A549 (cell line): ENCODE measurements at regions not wholly inside any gene's neighbourhood (a gene's known extent, or its start where the extent isn't known, plus 50 kb on each side); places are given as distances from the start of the nearest gene placed in this dataset.

Experiments
- ATAC-seq, 2 experiments: fragments of 200-7000 bp in 1 of 2; fragments of >200 bp in 1 of 2; cut with Nextera tagmentation in 1 of 2; cut with Tn5 transposase in 1 of 2; 3 replicates each; pipeline versions ENCODE4 v1.8.0 to v1.9.1; 2018 to 2020; ENCODE audit warnings: mild to moderate bottlenecking in 1 of 2, moderate library complexity in 1 of 2
- CTCF ChIA-PET: fragments of 300-600 bp; sonication (Branson Sonifier 250); formaldehyde crosslinking; extraction: SDS; loops from one replicate; lab custom pipeline; 2021; ENCODE audit warnings: antibody characterized with exemption, inconsistent platforms; lab: Yijun Ruan, JAX
- POLR2A ChIA-PET: fragments of 350-600 bp; formaldehyde crosslinking; extraction: SDS; loops from one replicate; lab custom pipeline; 2021; ENCODE audit warnings: antibody characterized with exemption, inconsistent platforms; lab: Yijun Ruan, JAX
- DNase-seq, 2 experiments: peaks; one replicate each; pipeline versions ENCODE4 v3.0.0 to v3.0.0-alpha.2; 2011 to 2016; ENCODE audit warnings: low read depth in 1 of 2, low spot score in 1 of 2
- FAIRE-seq: peaks from 2 replicates; lab custom pipeline; 2011; peaks lifted over from hg19 to GRCh38; lab: Jason Lieb, UNC
- H3K27ac ChIP-seq, 2 experiments: fragments of >200 bp; sonication (Bioruptor Twin); formaldehyde crosslinking; 3 replicates each; pipeline ENCODE4 v1.5.1; 2016 to 2017
- H3K4me1 ChIP-seq: fragments of >200 bp; sonication (Bioruptor Twin); formaldehyde crosslinking; 3 replicates; pipeline ENCODE4 v1.6.1; 2016
- H3K4me2 ChIP-seq: fragments of >200 bp; sonication (Bioruptor Twin); formaldehyde crosslinking; 3 replicates; pipeline ENCODE4 v1.6.1; 2016
- H3K4me3 ChIP-seq: fragments of >200 bp; sonication (Bioruptor Twin); formaldehyde crosslinking; 3 replicates; pipeline ENCODE4 v1.5.1; 2016
- H3K9me3 ChIP-seq: fragments of >200 bp; sonication (Bioruptor Twin); formaldehyde crosslinking; 3 replicates; pipeline ENCODE4 v1.6.1; 2016
- BHLHE40 ChIP-seq: IDR thresholded peaks from 2 replicates; pipeline ENCODE4 v1.6.1; 2012; ENCODE audit warnings: low read depth, low read length, inconsistent platforms
- CBX2 ChIP-seq: fragments of 200-600 bp; sonication (generic); IDR thresholded peaks from 2 replicates; pipeline ENCODE4 v1.6.1; 2016; ENCODE audit warnings: low read depth, mild to moderate bottlenecking, borderline replicate concordance
- CBX8 ChIP-seq: fragments of 200-600 bp; sonication (generic); IDR thresholded peaks from 2 replicates; pipeline ENCODE4 v1.6.1; 2016
- CEBPB ChIP-seq, 2 experiments: fragments of >200 bp in 1 of 2; sonication (Bioruptor Twin) in 1 of 2; formaldehyde crosslinking in 1 of 2; IDR thresholded peaks; 2 replicates each; pipeline ENCODE4 v1.6.1; 2012 to 2016
- CHD2 ChIP-seq: fragments of 150-350 bp; IDR thresholded peaks from 2 replicates; pipeline ENCODE4 v1.6.1; 2014; ENCODE audit warnings: low read length; ENCODE audit not compliant: partially characterized antibody
- ELK1 ChIP-seq: fragments of 150-350 bp; IDR thresholded peaks from 2 replicates; pipeline ENCODE4 v1.6.1; 2014; ENCODE audit warnings: low read depth, mild to moderate bottlenecking, low read length
- EP300 ChIP-seq, 2 experiments: fragments of >200 bp; sonication (Bioruptor Twin); formaldehyde crosslinking; IDR thresholded peaks; 2 replicates in 1 of 2; 3 replicates in 1 of 2; pipeline ENCODE4 v1.6.1; 2016 to 2017
- ESRRA ChIP-seq: fragments of 150-350 bp; IDR thresholded peaks from 2 replicates; pipeline ENCODE4 v1.6.1; 2014; ENCODE audit warnings: mild to moderate bottlenecking, low read length, borderline replicate concordance
- FOSB ChIP-seq: fragments of 250-450 bp; sonication (Bioruptor Pico); IDR thresholded peaks from 2 replicates; pipeline ENCODE4 v1.5.0; 2020; ENCODE audit warnings: mild to moderate bottlenecking, moderate library complexity
- FOXS1 ChIP-seq: fragments of 250-450 bp; sonication (Bioruptor Pico); IDR thresholded peaks from 2 replicates; pipeline ENCODE4 v1.5.0; 2020; ENCODE audit warnings: mild to moderate bottlenecking, moderate library complexity
- HDAC2 ChIP-seq: fragments of 200-600 bp; sonication (generic); IDR thresholded peaks from 2 replicates; pipeline ENCODE4 v1.6.1; 2016
- HES2 ChIP-seq: fragments of >200 bp; sonication (Bioruptor Twin); formaldehyde crosslinking; IDR thresholded peaks from 2 replicates; pipeline ENCODE4 v1.6.1; 2016
- HEYL ChIP-seq: fragments of 250-450 bp; sonication (Bioruptor Pico); IDR thresholded peaks from 2 replicates; pipeline ENCODE4 v1.8.0; 2021; ENCODE audit warnings: mild to moderate bottlenecking, moderate library complexity
- HOXB13 ChIP-seq: fragments of 250-450 bp; sonication (Bioruptor Pico); IDR thresholded peaks from 2 replicates; pipeline ENCODE4 v1.5.0; 2020; ENCODE audit warnings: low read depth, mild to moderate bottlenecking, moderate library complexity
- HOXB5 ChIP-seq: fragments of 250-450 bp; sonication (Bioruptor Pico); IDR thresholded peaks from 2 replicates; pipeline ENCODE4 v1.5.0; 2020; ENCODE audit warnings: mild to moderate bottlenecking, moderate library complexity
- NFE2L2 ChIP-seq: fragments of 150-350 bp; conservative IDR thresholded peaks from 2 replicates; pipeline ENCODE4 v1.6.1; 2014; ENCODE audit warnings: low read length
- NR3C1 ChIP-seq: fragments of >200 bp; sonication (Bioruptor Twin); formaldehyde crosslinking; IDR thresholded peaks from 3 replicates; pipeline ENCODE4 v1.6.1; 2017
- PBX3 ChIP-seq: IDR thresholded peaks from 2 replicates; pipeline ENCODE4 v1.6.1; 2012
- RAD21 ChIP-seq, 2 experiments: fragments of >200 bp in 1 of 2; sonication (Bioruptor Twin) in 1 of 2; formaldehyde crosslinking in 1 of 2; IDR thresholded peaks in 1 of 2; conservative IDR thresholded peaks in 1 of 2; 2 replicates in 1 of 2; 3 replicates in 1 of 2; pipeline ENCODE4 v1.6.1; 2012 to 2018; ENCODE audit warnings: inconsistent platforms in 1 of 2
- RARB ChIP-seq: fragments of 250-450 bp; sonication (Bioruptor Pico); IDR thresholded peaks from 2 replicates; pipeline ENCODE4 v1.8.0; 2021; ENCODE audit warnings: mild to moderate bottlenecking, moderate library complexity
- RCOR1 ChIP-seq: fragments of 150-350 bp; IDR thresholded peaks from 2 replicates; pipeline ENCODE4 v1.6.1; 2014; ENCODE audit warnings: antibody characterized with exemption, low read length, low read depth
- SMC3 ChIP-seq: fragments of >200 bp; sonication (Bioruptor Twin); formaldehyde crosslinking; IDR thresholded peaks from 3 replicates; pipeline ENCODE4 v1.6.1; 2018; ENCODE audit warnings: inconsistent platforms
- USF2 ChIP-seq: fragments of 450-650 bp; IDR thresholded peaks from 2 replicates; pipeline ENCODE4 v1.6.1; 2014; ENCODE audit warnings: antibody characterized with exemption
- WGBS: methylation state at CpG from one replicate; pipeline ENCODE4 v1.1.6; 2017; ENCODE audit errors: missing lambda C conversion rate; 5-methylcytosine and 5-hydroxymethylcytosine counted together

GRCh38 chr12:107253361-107253760, 160.0 kb upstream of the CRY1 start:
- no peak overlapping the region for H3K27ac ChIP-seq
- 70% methylated on average over 1 of the region's 1 CpG for WGBS
- POLR2A ChIA-PET, result no interaction called here
- H3K9me3 ChIP-seq, result no peaks in the 10 kb centered on the region
- TF ChIP-seq SMC3 (no peak), NR3C1 (no peak), HOXB5 (no peak), HDAC2 (no peak), CBX2 (no peak), CHD2 (no peak), BHLHE40 (no peak), HOXB13 (CRISPR knock-in tag) (no peak), CBX8 (no peak), HES2 (no peak), PBX3 (no peak)
- DNase-seq (no peak), ATAC-seq (no peak), FAIRE-seq (no peak)
- H3K4me1 ChIP-seq, result no peaks in the 10 kb centered on the region
- no peak overlapping the region for H3K4me3 ChIP-seq
- no peak overlapping the region for H3K4me2 ChIP-seq
- CTCF ChIA-PET, result interaction anchor here (1.8 kb wide), 1 partner anchor 121 kb away, joined by 5 read pairs; no protein-coding TSS in a partner anchor

GRCh38 chr12:107254258-107254856, 161.0 kb upstream of the CRY1 start:
- no peaks in the 10 kb centered on the region for H3K9me3 ChIP-seq
- DNase-seq, result no peak
- TF ChIP-seq ESRRA (no peak), CEBPB (IDR thresholded peaks at IDR 0.05) (no peak), FOXS1 (CRISPR knock-in tag) (no peak), EP300 (IDR thresholded peaks at IDR 0.05) (no peak), ELK1 (no peak), NFE2L2 (no peak), HEYL (CRISPR knock-in tag) (no peak)
- no peak overlapping the region for H3K27ac ChIP-seq
- H3K4me1 ChIP-seq, result no peaks in the 10 kb centered on the region
- CTCF ChIA-PET, result interaction anchor here (1.8 kb wide), 1 partner anchor 122 kb away, joined by 5 read pairs; no protein-coding TSS in a partner anchor
- ATAC-seq, result no peak
- FAIRE-seq, result no peak
- POLR2A ChIA-PET, result no interaction called here
- WGBS, result 44% methylated on average over 5 of the region's 5 CpGs
- no peak overlapping the region for H3K4me3 ChIP-seq
- no peak overlapping the region for H3K4me2 ChIP-seq

GRCh38 chr12:107258780-107259179, 165.4 kb upstream of the CRY1 start:
- no peak for ATAC-seq
- 49% methylated on average over 3 of the region's 3 CpGs for WGBS
- ChIA-PET CTCF (interaction anchor here (1.6 kb wide), 1 partner anchor 21 kb away, joined by 4 read pairs; no protein-coding TSS in a partner anchor), POLR2A (no interaction called here)
- no peak for DNase-seq
- H3K9me3 ChIP-seq, result no peaks in the 10 kb centered on the region
- H3K27ac ChIP-seq, result no peak overlapping the region
- no peak overlapping the region for H3K4me3 ChIP-seq
- no peak for FAIRE-seq
- TF ChIP-seq FOSB (no peak), RAD21 (conservative IDR thresholded peaks at IDR 0.05 in 1 of 2, IDR thresholded peaks at IDR 0.05 in 1 of 2) (no peak)
- H3K4me1 ChIP-seq, result no peaks in the 10 kb centered on the region
- no peak overlapping the region for H3K4me2 ChIP-seq

- H3K4me3 ChIP-seq, result no peak overlapping the region
- no peaks in the 10 kb centered on the region for H3K9me3 ChIP-seq
- no peaks in the 10 kb centered on the region for H3K4me1 ChIP-seq
- H3K4me2 ChIP-seq, result no peak overlapping the region
- ATAC-seq (no peak), DNase-seq (no peak), FAIRE-seq (no peak)
- POLR2A ChIA-PET, result no interaction called here
- TF ChIP-seq RCOR1 (no peak), ELK1 (no peak), RARB (CRISPR knock-in tag) (no peak), USF2 (no peak)
- CTCF ChIA-PET, result no interaction called here
- H3K27ac ChIP-seq, result no peak overlapping the region
Measured at GRCh38 chr12:107263980-107264379, 170.6 kb upstream of the CRY1 start.
